HG03064 (cell line): ENCODE measurements at regions not wholly inside any gene's neighbourhood (a gene's known extent, or its start where the extent isn't known, plus 50 kb on each side); places are given as distances from the start of the nearest gene placed in this dataset.

Experiments
- ATAC-seq: cut with Tn5 transposase; IDR thresholded peaks from one replicate; pipeline ENCODE4 v1.9.1; 2021; ENCODE audit warnings: low read depth; ENCODE audit not compliant: unreplicated experiment

GRCh38 chr14:62216121-62216520 lies 453.9 kb downstream of the SNAPC1 start:
- ATAC-seq = no peak

GRCh38 chr14:62234849-62235248 lies 472.6 kb downstream of the SNAPC1 start:
- ATAC-seq = no peak

- ATAC-seq = no peak
Measured at GRCh38 chr14:62244221-62244620, 482.0 kb downstream of the SNAPC1 start.

GRCh38 chr14:62247266-62247665 lies 485.0 kb downstream of the SNAPC1 start:
- ATAC-seq = no peak

DNA sequence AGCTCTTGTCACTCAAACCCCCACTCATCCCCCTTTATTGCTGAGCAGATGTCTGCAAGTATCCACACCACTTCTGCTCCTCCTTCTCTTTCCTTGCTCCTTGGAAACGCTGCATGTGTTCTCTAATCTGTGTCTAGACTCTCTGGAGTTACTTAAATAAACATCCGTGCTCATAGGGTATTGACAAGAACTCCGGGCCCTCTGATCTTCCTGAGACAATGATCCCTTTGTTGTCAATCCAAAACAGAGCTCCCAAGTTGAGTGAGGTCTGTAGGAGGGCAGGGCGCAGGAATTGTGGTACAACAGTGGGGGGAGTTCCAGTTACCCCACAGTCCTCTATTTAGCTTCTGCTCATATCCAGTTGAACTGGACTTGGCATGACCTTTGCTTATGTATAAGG lies 489.0 kb downstream of the SNAPC1 start:
- ATAC-seq = no peak

DNA sequence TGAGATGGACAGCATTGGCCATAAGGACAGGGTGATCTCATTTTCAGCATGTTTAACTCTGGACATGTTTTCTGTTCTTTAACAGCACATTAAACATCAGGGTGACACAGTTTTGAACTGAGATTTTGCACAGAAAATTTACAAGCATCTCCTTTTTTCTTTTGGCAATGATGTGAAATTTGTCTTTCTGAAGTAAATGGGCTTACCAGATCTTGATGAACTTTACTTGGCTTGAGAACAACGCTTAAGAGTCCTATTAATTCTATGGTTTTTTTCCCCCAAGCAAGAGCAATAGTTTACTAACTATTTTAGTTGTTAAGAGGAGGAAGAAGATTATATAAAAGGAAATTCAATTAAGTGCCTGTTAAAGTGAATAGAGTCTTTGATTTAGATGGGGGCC lies 491.0 kb downstream of the SNAPC1 start:
- ATAC-seq = no peak

GRCh38 chr14:62253911-62254310 lies 491.7 kb downstream of the SNAPC1 start:
- ATAC-seq = no peak

DNA sequence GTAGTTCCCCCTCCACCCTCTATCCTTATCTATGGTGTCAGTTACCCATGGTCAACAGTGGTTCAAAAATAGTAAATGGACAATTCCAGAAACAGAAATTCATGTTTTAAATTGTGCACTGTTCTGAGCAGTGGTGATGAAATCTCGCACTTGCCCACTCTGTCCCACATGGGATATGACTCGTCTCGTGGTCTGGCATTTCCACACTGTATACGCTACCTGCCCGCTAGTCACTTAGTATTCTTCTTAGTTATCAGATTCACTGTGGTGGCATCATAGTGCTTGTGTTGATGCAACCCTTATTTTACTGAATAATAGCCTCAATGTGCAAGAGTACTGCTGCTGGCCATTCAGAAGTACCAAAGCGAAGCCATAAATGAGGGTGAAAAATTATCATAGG lies 507.0 kb downstream of the SNAPC1 start:
- no peak for ATAC-seq

- ATAC-seq = no peak
Measured at GRCh38 chr14:62270236-62270635, 508.0 kb downstream of the SNAPC1 start.

DNA sequence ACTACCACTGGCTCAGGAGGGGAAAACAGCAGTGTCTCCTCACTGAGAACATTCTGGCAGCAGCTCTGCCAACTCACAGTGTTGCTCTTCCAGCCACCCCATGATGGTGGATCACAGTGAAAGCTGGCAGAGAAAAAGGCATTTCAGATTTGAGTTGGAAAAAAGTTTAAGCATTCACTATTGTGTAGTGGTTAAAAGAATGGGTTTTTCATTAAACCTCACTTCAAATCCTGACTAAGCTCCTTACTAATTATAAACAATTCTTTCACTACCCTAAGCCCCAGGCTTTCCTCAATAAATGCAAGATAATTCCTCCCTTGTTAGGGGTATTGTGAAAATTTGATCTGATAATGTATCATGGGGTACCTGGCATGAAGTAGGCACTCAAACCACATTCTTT lies 518.1 kb downstream of the SNAPC1 start:
- no peak for ATAC-seq

DNA sequence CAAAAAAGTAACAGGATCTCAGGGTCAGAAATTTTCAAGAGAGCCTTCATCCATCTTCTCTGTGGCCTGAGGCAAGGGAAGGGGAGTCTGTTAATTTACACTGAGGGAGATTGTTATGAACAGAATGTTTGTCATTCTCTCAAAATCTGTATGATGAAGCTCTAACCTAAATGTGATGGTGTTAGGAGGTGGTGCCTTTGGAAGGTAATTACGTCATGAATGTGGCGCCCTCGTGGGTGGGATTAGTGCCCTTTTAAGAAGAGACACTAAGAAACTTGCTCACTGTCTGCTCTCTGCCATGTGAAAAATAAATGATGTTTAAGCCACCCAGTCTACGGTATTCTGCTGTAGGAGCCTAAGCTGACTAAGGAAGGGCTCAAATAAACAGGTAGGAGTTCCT lies 521.6 kb downstream of the SNAPC1 start:
- no peak for ATAC-seq

GRCh38 chr14:62289471-62289870 lies 527.3 kb downstream of the SNAPC1 start:
- ATAC-seq = no peak

DNA sequence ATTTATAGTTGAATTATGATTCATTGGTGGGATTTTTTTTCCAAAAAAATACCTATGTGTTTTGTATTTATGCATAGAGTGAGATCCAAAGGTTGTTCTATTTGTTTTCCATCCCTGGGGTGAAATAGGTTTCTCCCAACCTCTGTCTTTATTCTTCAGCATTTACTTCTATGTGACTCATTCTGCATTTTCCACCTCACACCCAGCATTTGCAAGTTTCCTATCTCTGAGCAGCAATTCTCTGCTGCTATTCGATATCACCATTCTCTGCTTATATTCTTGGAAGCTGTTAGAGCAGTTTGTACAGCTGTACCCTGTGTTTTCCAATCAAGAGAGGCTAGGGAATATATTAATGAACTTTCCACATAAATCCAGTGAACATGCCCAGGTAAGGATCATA lies 538.9 kb downstream of the SNAPC1 start:
- ATAC-seq = no peak

DNA sequence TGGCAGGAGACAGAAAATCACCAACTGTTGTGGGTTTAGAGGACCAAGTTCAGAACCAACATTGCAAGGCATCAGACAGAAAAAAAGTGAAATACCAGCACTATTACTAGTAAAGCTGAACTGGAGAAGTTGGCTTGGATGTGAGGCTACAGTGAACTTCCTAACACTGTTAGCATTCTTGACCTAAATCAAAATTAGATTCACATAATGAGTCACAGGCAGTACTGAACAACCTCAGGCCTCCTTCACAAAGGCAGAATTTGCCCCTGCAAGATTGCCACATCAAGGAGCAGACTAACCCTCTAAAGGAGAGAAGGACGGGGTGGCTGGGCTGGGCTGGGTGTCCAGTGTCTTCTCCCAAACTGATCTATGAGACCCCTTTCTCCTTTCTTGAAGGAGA lies 539.7 kb downstream of the SNAPC1 start:
- ATAC-seq = no peak

DNA sequence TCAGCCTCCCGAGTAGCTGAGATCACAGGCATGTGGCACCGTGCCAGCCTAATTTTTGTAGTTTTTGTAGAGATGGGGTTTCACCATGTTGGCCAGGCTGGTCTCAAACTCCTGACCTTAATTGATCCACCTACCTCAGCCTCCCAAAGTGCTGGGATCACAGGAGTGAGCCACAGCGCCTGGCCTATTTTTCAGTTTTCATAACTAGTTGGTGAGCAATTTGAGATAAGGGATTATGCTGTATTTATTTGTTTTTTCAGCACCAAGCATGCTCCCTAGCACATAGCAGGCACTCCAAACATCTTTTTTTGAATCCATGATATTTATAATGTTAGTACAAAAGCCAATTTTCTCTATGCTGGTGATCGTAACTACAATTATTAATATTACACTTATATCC lies 541.2 kb downstream of the SNAPC1 start:
- ATAC-seq = no peak

- ATAC-seq = no peak
Measured at GRCh38 chr14:62304257-62304656, 542.0 kb downstream of the SNAPC1 start.

DNA sequence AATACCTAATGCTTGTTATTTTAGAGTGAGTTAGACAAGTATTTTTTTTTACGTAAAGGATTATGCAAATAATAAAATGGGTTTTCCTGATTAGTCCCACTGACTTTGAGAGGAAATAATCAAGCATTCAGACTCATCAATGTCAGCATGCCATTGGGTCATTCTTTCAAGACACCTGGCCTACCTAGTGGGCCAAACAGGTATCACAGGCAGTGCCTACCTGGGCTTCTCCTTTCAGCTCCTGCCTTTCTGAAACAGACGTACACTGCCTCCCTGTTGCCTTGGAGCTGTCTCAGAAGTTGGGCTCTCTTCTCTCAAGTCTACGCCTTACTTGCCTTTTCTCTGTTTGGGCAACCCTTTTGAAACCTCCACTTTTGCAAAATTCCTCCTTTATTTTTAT lies 545.6 kb downstream of the SNAPC1 start:
- no peak for ATAC-seq

DNA sequence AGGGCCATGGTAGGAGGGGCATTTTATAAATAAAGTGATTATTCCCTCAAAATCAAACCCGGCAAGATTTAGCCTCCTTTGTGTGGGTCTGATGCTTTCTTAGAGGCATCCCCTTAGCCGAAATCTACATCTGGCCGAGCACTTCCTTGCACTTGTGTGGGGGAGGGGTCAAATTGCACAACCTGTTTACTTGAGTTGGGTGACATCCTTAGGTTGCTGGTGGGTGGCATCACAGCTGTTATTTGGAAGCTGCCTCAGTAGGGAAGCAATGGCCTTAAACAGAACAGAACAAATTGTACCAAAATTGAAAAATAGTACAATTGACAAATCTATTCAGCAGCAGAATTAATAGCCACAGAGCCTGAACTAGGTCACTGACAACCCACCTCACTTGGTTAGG lies 546.1 kb downstream of the SNAPC1 start:
- ATAC-seq = no peak

DNA sequence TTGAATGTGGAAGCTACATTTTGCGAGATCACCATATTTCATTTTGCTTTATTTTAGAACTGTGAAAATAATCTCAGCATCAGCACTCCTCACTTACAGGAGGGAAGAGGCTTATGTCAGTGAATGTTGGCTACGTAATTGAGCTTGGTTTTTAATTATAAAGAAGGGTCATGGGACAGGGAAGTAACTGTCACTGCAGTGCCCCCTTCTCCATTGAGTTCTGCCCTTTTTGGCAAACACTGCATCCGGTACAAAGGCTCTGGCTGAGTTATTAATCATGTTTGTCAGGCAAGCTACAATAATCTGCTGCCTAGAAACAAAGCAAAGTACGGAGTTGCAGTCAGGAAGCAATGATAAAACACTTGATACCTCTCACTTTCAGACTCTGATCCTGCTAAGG lies 546.7 kb downstream of the SNAPC1 start:
- no peak for ATAC-seq

DNA sequence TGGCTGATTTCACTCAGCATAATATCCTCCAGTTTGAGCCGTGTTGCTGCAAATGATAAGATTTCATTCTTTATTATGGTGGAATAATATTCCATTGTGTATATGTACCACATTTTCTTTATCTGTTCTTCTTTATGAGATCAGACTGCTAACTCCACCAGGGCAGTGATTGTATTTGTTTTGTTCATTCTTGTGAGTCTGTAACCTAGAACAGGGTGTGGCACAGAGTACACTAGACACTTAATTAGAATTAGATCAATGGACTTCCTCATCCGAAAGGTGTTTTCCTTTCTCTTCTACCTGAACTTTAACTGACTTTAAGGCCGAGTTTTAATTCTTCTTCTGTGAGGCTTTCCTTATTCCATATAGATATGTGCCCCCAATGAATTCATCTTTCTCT lies 551.0 kb downstream of the SNAPC1 start:
- no peak for ATAC-seq

DNA sequence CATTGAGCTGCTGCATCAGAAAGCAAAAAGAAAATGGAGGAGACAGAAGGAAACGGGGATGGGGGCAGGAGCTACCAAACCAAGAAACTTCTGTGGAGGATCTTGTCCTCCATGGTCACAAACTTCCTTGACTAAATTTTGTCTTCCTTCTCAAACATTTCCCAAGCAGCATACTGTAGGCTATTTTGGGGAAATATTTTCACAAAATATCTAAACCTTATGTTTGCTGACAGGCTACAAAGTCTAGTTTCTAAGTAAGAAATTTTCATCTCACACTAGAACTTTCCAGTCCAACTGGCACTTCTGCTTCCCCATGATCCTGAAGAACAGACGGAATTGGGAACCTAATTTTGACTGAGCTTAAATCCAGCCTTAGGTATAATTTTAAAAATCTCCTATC lies 552.0 kb downstream of the SNAPC1 start:
- no peak for ATAC-seq

GRCh38 chr14:62314871-62315270 lies 552.7 kb downstream of the SNAPC1 start:
- ATAC-seq = no peak

- ATAC-seq = no peak
Measured at GRCh38 chr14:62315631-62316030, 553.4 kb downstream of the SNAPC1 start.

DNA sequence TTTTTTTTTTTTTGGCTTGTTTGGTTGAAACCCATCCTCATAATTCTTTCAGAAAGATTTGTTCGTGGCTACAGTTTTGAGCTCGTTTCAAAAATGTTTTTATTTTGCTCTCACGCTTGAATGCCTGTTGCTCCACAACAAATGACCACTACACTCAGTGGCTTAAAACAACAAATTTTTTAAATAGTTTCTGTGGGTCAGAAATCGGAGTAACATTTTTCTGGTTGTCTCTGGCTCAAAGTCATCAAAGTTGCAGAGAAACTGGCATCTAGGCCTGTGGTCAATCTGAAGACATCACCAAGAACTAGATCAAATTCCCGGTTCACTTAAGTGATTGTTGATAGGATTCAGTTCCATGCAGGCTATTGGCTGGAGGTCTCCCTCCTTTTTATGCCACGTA lies 560.0 kb downstream of the SNAPC1 start:
- ATAC-seq = no peak
